GM21786 (cell line): ENCODE measurements at regions not wholly inside any gene's neighbourhood (a gene's known extent, or its start where the extent isn't known, plus 50 kb on each side); places are given as distances from the start of the nearest gene placed in this dataset.

ENCODE experiments used
- ATAC-seq: cut with Tn5 transposase; IDR thresholded peaks from one replicate; pipeline ENCODE4 v1.9.1; 2021; ENCODE audit not compliant: unreplicated experiment

GRCh38 chr2:217327953-217328621, 468.2 kb upstream of the TNP1 start:
- no peak for ATAC-seq

- no peak for ATAC-seq
Measured at GRCh38 chr2:217326238-217327022, 466.6 kb upstream of the TNP1 start.

GRCh38 chr2:217325816-217326215, 466.0 kb upstream of the TNP1 start:
- ATAC-seq: no peak

GRCh38 chr2:217325251-217325650, 465.4 kb upstream of the TNP1 start:
- no peak for ATAC-seq

- ATAC-seq: no peak
Measured at GRCh38 chr2:217316743-217317142, 456.9 kb upstream of the TNP1 start.

GRCh38 chr2:217314021-217314460, 454.2 kb upstream of the TNP1 start:
- no peak for ATAC-seq

- no peak for ATAC-seq
Measured at GRCh38 chr2:217313386-217313785, 453.5 kb upstream of the TNP1 start.

GRCh38 chr2:217309056-217309455, 449.2 kb upstream of the TNP1 start:
- ATAC-seq: no peak

- ATAC-seq: no peak
Measured at GRCh38 chr2:217307023-217307422, 447.2 kb upstream of the TNP1 start.

- ATAC-seq: no peak
Measured at GRCh38 chr2:217305882-217306281, 446.0 kb upstream of the TNP1 start.

GRCh38 chr2:217304582-217304981, 444.7 kb upstream of the TNP1 start:
- ATAC-seq: no peak

- ATAC-seq: no peak
Measured at GRCh38 chr2:217302856-217303255, 443.0 kb upstream of the TNP1 start.

GRCh38 chr2:217301142-217301925, 441.5 kb upstream of the TNP1 start:
- ATAC-seq: no peak

GRCh38 chr2:217299590-217299989, 439.7 kb upstream of the TNP1 start:
- ATAC-seq: no peak

GRCh38 chr2:217297096-217297495, 437.2 kb upstream of the TNP1 start:
- ATAC-seq: no peak

GRCh38 chr2:217294818-217295217, 435.0 kb upstream of the TNP1 start:
- no peak for ATAC-seq

GRCh38 chr2:217294211-217294610, 434.3 kb upstream of the TNP1 start:
- ATAC-seq: no peak

- no peak for ATAC-seq
Measured at GRCh38 chr2:217293607-217294006, 433.7 kb upstream of the TNP1 start.

GRCh38 chr2:217293046-217293445, 433.2 kb upstream of the TNP1 start:
- ATAC-seq: no peak

- ATAC-seq: no peak
Measured at GRCh38 chr2:217291259-217291658, 431.4 kb upstream of the TNP1 start.

GRCh38 chr2:217290467-217290866, 430.6 kb upstream of the TNP1 start:
- no peak for ATAC-seq

GRCh38 chr2:217289907-217290280, 430.0 kb upstream of the TNP1 start:
- no peak for ATAC-seq
